Right renal cortex interstitium (tissue), 3 donors: ENCODE measurements at regions not wholly inside any gene's neighbourhood (a gene's known extent, or its start where the extent isn't known, plus 50 kb on each side); places are given as distances from the start of the nearest gene placed in this dataset.
"Not testable (repeated sequence)": the region's sequence is repeated elsewhere in the genome, so short reads cannot be mapped to it uniquely, and the experiment has no call there.

Experiments used
- DNase-seq, 3 donors: peaks; one replicate each; pipeline ENCODE4 v3.0.0-alpha.2; 2013; ENCODE audit warnings: low read depth in 3 of 3, low spot score in 2 of 3

- no peak for DNase-seq
These were observed 50.4 kb upstream of the ARHGEF7 start for GRCh38 chr13:111064661-111065060.

DNA sequence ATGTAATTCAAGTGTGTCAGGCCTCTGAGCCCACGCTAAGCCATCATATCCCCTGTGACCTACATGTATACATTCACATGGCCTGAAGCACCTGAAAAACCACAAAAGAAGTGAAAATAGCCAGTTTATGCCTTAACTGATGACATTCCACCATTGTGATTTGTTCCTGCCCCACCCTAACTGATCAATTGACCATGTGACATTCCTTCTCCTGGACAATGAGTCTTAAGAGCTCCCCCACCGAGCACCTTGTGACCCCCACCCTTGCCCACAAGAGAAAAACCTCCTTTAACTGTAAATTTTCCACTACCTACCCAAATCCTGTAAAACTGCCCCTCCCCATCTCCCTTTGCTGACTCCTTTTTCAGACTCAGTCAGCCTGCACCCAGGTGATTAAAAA is 52.1 kb upstream of the ARHGEF7 start:
- DNase-seq: no peak

DNA sequence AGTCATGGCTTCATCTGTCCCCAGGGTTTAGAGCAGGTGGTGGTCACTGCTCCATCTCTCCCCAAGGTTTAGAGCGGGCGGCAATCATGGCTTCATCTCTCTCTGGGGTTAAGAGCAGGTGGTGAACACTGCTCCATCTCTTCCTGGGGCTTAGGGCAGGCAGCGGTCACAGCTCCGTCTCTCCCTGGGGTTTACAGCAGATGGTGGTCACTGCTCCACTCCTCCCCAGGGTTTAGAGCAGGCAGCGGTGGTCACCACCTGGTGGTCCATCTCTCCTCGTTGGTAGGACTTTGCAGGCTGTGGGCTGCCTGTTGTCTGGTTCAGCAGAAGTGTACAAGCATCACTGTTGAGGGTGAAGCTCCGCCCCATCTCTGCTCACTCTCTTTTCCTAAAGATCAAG is 52.8 kb upstream of the ARHGEF7 start:
- DNase-seq: no peak

GRCh38 chr13:111061358-111062045 is 53.6 kb upstream of the ARHGEF7 start:
- no peak for DNase-seq

DNA sequence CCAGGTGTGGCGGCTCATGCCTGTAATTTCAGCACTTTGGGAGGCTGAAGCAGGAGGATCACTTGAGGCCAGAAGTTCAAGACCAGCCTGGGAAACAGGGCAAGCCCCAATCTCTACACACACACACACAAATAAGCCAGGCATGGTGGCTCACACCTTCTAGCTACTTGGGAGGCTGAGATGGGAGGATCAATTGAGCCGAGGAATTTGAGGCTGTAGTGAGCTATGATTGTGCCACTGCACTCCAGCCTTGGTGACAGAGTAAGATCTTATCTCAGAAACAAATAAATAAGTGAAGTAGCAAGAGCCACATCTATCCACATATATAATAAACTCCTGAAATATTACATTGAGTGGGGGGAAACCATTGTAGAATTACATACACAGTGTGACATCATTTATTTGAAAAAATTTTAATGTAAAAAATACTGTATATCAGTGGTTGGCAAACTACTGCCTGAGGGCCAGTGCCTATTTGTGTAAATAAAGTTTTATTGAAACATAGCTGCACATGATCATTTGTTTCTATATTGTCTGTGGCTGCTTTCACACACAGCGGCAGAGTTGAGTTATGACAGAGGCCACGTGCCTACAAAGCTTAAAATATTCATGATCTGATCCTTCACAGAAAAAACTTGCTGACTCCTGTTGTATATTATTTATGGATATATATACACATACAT is 54.7 kb upstream of the ARHGEF7 start:
- no peak for DNase-seq

- DNase-seq: no peak
These were observed 56.2 kb upstream of the ARHGEF7 start for GRCh38 chr13:111058796-111059506.

DNA sequence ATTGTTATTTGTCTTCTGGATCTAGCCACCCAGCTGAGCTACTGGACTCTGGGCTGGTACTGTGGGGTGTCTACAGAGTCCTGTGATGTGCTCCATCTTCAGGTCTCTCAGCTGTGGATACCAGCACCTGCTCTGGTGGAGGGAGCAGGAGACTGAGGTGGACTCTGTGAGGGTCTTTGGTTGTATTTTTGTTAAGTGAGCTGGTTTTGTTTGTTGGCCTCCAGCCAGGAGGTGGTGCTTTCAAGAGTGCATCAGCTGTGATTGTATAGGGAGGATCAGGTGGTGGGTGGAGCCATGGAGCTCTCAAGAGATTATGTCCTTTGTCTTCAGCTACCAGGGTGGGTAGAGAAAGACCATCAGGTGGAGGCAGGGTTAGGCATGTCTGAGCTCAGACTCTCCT is 56.8 kb upstream of the ARHGEF7 start:
- not testable (repeated sequence) for DNase-seq

GRCh38 chr13:111051726-111052232 is 63.3 kb upstream of the ARHGEF7 start:
- not testable (repeated sequence) for DNase-seq

- no peak for DNase-seq
These were observed 63.9 kb upstream of the ARHGEF7 start for GRCh38 chr13:111051041-111051725.

- no peak for DNase-seq
These were observed 64.6 kb upstream of the ARHGEF7 start for GRCh38 chr13:111050539-111050879.

- DNase-seq: no peak
These were observed 65.1 kb upstream of the ARHGEF7 start for GRCh38 chr13:111049791-111050538.

GRCh38 chr13:111048387-111048786 is 66.7 kb upstream of the ARHGEF7 start:
- DNase-seq: no peak

- no peak for DNase-seq
These were observed 67.8 kb upstream of the ARHGEF7 start for GRCh38 chr13:111047326-111047725.

DNA sequence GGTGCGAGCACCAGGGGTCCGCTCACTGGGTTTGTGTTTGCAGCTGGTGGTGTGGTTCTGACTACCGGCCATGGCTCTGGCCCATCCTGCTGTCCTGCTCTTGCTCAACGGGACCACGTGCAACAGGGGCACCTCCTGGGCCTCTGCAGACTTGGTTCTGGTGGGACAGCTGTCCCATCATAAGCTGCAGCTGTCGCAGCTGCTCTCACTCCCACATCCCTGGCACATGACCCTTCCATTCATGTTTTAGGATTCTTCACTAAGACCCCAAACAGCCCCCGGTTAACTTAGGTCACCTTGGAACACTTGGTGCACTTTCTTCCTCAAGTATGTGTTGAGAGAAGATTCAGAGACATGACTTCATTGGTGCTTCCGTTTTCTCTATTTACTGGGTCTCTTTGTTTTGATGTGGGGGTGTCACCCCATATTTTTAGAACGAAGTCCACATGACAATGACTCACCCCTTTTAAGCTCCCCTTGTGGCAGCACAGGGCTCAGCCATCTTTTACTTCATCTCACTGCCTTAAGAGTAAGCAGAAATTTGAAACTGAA is 68.4 kb upstream of the ARHGEF7 start:
- no peak for DNase-seq

DNA sequence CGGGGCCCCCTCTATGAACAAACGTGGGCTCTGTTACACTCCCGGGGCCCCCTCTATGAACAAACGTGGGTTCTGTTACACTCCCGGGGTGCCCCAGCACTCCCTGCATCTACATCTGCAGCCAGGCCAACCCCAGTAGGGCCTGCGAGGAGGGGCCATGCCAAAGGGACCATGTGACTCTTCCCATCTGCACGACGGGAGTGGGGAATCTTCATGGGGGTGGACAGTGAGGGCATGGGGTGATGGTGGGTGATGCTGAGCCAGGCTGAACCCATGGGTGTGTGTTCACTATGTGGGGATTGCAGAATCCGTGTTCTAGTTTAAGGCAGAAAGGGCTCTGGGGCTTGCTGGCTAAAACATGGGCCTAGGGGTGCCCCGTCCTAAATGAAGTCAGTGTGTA is 69.9 kb upstream of the ARHGEF7 start:
- no peak for DNase-seq

DNA sequence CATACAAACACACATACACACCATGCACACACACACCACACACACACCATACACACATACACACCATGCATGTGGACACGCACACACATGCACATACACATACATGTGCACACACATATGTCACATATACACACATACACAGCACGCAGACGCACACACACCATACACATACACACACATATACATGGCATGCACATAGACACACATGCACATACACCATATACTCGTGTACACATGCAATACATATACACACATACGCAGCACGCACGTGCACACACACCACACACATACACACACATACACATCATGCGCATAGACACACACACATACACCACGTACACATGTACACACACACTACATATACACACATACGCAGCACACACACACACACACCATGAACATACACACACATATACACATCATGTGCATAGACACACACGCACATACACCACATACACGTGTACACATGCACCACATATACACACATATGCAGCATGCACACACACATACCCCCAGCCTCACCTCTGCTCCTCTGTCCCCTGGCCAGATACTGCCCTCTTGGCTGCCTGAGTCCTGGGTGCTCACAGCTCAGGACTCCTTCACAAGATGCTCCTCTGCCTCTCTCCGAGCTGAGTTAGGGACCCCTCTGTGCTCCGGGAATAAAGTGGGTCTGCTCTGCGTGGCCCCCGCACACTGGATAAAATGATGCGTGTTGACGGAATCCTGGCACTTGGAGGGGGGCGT is 70.9 kb upstream of the ARHGEF7 start:
- DNase-seq: no peak

- no peak for DNase-seq
These were observed 71.5 kb upstream of the ARHGEF7 start for GRCh38 chr13:111043575-111043982.

- no peak for DNase-seq
These were observed 72.4 kb upstream of the ARHGEF7 start for GRCh38 chr13:111042661-111043226.

- no peak for DNase-seq
These were observed 74.3 kb upstream of the ARHGEF7 start for GRCh38 chr13:111040830-111041229.
